ENCODE measurements at regions not wholly inside any gene's neighbourhood (a gene's known extent, or its start where the extent isn't known, plus 50 kb on each side); places are given as distances from the start of the nearest gene placed in this dataset.
"Not testable (repeated sequence)": the region's sequence is repeated elsewhere in the genome, so short reads cannot be mapped to it uniquely, and the experiment has no call there.

DNA sequence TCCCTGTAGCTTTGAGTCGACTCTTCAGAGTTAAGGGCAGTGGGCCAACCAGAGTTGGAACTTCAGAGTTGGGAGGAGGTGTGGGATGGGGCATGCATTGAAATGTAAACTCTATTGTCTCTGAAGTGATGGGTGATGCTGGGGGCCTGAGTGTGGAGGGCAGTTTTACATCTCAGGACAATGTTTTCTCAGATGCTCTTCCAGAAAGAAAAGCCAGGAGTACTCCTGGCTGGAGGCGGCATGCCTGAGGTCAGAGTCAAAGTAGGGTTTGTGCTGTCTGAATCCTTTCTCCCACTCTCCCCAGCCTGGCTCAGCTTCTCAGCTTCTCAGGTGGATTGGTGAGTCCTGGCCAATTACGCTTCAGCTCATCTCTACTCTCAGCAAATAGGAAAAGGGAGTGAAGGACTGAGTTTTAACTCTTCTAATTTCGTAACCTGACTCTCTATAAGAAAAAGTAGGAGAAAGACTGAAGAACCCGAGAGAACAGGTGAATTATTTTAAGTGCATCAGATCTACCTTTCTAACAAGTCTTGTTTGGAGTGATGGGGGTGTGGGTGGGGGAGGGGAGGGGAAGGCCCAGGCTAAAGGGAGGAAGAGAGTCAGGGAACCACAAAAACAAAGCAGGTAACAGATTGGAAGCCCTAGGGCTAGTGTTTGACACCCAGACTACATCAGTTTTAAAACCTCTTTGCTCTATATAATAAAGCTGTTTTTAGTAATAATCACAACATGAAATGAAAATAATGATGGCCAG lies 107.5 kb upstream of the PELI1 start:
- DNase-seq (ENCODE audit: low read depth): no peak

DNA sequence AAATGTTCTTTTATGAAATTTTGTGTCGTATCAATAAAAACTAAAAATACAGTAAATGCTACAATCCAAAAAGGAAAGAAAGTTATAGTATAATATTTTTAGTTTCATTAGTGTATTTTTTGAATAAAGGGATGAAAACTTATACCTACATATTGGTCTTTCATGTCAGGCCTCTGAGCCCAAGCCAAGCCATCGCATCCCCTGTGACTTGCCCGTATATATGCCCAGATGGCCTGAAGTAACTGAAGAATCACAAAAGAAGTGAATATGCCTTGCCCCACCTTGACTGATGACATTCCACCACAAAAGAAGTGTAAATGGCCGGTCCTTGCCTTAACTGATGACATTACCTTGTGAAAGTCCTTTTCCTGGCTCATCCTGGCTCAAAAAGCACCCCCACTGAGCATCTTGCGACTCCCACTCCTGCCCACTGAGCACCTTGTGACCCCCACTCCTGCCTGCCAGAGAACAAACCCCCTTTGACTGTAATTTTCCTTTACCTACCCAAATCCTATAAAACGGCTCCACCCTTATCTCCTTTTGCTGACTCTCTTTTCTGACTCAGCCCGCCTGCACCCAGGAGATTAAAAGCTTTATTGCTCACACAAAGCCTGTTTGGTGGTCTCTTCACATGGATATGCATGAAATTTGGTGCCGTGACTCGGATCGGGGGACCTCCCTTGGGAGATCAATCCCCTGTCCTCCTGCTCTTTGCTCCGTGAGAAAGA lies 108.2 kb upstream of the PELI1 start:
- not testable (repeated sequence) for DNase-seq (ENCODE audit: low read depth)

DNA sequence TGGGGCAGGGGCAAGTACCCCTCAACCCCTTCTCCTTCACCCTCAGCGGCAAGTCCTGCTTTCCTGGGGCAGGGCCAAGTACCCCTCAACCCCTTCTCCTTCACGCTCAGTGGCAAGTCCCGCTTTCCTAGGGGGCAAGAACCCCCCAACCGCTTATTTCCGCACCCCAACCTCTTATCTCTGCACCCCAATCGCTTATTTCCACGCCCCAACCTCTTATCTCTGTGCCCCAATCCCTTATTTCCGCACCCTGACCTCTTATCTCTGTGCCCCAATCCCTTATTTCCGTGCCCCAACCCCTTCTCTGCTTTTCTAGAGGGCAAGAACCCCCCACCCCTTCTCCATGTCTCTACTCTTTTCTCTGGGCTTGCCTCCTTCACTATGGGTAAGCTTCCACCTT lies 109.2 kb upstream of the PELI1 start:
- not testable (repeated sequence) for DNase-seq (ENCODE audit: low read depth)

DNA sequence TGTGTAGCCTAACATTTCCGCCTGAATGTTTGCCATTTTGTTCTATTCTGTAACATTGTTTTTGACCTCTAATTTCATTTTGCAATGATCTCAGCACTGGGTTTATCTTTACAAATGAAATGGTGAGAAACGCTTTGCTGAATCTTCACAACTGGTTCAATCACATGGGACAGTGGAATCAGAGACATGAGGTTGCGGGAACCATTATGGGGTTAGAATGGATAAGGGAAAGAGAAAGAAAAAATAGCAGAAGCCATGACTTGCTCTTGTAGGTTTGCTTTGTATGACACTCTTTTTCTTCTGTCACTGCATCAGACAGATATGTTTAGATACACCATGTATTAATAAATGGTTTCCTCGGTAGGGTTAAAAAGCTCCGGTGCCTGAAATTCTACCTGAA lies 114.3 kb upstream of the PELI1 start:
- DNase-seq (ENCODE audit: low read depth): no peak

DNA sequence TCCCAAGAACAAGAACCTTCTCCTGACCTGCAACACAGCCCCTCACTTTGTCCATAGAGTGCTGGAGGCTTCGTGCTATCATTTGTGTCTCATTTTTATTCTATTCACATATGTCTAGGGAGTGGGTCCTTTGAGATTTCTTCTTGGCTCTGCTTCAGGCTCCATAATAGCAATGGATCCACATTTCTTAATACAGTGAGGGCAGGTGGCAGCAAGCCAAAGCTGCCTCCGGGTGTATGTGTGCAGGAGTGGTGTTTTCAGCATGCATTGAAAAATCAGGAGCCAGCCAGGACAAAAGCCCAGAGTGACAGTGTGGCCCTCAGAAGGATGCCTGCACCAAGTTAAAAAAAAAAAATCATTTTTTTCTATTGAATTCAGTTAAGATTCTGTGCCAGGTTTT lies 115.1 kb upstream of the PELI1 start:
- no peak for DNase-seq (ENCODE audit: low read depth)

DNA sequence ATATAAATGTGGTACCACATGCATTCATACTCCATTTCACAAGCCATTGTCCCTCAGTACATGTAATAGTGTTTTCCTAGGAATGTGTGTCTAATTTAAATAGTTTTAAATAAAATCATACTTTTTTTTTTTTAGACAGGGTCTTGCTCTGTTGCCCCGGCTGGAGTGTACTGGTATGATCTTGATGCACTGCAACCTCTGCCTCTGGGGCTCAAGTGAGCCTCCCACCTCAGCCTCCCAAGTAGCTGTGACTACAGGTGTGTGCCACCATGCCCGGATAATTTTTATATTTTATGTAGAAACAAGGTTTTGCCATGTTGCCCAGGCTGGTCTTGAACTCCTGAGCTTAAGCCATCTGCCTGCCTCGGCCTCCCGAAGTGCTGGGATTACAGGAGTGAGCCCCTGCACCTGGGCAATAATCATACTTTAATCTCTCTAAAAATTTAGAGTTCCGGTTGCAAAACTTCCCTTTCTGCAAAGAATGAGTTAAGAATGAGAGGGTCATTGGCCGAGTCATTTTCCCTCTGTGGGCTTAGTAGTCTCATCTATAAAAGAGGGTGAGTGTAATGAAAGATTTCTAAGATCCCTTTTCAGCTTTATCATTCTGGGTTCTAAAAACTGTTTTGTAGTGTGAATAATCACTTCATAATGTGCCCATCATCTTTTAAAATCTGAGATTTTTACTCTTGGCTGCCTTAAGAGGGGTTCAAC lies 116.0 kb upstream of the PELI1 start:
- no peak for DNase-seq (ENCODE audit: low read depth)

DNA sequence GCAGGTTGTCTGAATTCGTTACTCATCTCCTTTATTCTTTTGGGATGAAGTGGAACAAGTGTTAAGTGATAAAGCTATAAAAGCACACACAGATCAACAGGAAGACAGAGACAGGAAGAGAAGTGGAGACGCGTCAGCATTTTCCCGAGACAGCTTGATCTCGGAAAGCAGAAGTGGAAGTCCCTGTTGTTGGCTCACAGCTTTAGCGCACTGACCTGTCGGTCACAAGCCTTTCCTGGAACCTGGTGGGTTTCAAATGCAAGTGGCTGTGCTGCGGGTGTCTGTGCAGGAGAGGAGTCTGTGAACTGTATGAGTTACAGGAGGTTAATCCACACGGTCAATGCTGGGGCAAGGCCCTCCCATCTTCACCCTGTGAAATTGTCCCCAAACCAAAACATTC lies 116.6 kb upstream of the PELI1 start:
- no peak for DNase-seq (ENCODE audit: low read depth)

DNA sequence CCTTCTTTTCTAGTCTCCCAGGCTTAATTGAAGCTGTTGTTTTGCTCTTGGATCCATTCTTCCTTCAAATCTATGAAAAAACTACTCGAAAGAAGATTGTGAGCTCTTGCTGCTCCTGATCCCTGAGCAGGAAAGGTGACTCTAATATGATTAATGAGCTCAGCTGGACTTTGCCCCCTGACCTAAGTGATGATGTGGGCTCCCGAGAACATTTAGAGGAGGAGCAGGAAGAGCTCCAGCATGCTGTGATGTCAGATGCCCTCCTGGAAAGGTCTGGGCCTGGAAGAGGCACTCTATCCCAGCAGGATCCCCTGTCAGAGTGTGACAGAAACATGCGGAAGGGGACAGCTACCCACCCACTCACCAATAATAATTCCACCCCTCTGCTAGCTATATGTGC lies 117.9 kb upstream of the PELI1 start:
- DNase-seq (ENCODE audit: low read depth): no peak

DNA sequence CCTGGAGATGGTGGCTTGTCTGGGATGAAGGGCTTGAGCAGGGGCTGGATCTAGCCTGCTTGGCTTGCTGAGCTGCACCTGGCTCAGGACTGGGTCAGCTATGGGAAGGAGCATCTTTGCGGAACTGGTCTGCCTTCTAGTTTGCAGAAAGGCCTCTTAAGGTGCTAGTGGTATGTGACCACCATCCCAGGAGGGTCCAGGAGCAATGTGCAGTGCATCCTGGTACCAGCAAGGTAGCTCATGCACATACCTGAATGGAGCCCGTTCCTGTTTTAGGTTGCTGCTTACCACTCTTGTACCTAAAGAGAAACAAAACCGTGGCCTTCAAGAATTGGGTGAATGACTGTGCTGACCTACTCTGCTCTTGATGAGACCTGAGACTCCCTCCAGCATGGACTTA lies 118.6 kb upstream of the PELI1 start:
- no peak for DNase-seq (ENCODE audit: low read depth)

DNA sequence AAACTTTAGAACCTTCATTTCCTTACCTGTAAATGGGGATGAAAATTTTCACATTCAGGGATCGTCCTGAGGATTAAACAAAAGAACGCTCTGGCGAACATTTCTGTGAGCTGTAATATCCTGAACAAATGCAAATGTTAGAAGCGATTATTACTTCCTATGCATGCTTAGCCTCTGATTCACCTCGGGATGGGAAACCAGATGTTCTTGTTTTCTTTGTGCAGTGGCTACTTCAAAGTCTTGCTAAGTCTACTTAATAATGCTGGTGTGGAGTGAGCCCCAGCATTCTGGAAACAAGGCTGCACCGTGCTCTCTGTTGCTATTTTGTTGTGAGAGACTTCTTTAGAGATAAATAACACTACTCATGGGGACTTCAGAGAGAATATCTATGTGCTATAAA lies 119.1 kb upstream of the PELI1 start:
- DNase-seq (ENCODE audit: low read depth): no peak

DNA sequence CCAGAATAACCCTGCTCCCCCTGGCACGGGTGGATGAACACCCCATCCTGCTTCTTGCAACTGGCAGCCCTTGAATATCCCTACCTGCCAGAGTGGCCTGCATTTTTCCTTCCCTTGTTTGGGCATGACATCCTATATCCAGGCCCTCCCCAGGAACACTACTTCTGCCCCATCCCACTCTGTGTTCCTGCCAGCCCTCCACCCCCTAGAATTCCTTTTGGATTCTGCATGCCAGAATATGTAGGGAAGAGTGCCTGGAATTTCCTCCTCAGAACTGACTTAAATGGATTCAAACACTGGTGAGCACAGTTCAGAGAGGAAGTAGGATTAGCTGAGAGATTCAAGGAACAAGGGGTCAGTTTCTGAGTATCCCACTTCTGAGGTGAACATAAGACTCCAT lies 123.5 kb upstream of the PELI1 start:
- DNase-seq (ENCODE audit: low read depth): no peak

DNA sequence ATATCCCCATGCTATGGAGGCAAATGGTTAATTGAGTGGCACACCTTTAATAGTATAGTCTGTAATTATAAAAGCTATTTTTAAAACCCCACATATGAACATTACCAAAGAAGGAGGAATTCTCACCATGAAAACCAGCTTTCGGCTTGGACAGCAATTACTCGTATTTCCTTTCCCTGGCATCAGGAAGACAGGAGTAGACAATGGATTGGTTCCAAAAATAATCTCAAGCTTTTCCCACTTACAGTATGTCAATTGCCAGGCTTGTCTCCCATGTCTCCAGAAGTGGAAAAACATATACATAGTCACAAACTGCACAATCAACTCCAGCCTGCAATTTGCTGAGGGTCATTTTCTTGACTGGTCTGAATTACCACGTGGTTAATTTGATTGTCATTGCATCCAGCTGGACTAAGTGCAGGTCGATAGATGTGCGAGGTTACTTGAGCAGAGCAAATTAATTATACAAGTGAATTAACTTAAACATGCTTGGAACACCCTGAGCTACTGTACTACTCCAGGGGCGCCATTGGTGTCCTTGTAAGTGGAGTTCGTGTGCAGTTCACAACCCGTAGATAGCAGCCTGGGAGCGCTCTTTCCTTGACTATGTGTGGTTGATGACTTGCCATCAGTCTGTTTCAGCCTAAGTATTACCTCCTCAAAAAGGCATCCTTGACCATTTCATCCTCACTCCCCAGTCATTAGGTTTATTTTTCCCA lies 124.3 kb upstream of the PELI1 start:
- no peak for DNase-seq (ENCODE audit: low read depth)

DNA sequence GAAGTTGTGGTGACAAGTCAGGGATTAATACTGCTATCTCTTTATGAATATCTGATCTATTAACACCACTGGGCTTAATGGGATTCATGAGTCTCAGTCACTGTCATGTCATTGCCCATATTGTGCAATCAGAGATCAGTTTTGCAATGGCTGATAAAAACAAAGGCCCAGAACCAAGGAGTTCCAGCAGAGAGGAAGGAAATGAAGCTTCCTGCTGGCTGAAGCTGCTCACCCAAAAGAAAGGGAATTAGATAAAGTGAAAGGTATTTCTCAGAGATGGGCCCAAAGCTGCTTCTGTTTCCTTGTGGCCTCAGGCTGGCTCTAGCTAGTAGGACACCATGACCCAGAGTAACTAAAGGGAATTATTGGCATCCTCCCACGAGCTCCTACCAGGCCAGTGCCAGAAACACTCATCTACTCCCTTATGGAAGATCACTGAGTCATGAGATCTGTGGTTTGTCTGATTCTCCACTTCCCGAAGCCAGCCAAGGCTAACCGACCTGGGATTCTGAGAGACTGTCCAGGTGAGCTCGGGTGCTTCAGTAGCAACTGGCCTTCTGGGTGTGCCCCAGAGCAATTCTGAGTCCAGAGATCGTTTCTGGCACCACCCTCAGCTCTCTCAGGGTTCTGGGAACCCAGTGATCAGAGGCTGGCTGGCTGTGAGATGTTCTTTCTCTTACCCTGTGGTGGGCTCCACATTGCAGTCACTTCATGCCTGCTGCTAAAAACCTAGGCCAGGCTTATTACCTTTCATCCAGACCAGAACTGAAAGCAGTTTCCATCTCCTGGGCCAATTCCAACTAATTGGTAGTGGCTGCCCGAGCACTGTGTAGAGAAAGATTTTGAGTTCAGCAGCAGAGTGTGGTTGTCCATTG lies 129.5 kb upstream of the PELI1 start:
- no peak for DNase-seq (ENCODE audit: low read depth)

DNA sequence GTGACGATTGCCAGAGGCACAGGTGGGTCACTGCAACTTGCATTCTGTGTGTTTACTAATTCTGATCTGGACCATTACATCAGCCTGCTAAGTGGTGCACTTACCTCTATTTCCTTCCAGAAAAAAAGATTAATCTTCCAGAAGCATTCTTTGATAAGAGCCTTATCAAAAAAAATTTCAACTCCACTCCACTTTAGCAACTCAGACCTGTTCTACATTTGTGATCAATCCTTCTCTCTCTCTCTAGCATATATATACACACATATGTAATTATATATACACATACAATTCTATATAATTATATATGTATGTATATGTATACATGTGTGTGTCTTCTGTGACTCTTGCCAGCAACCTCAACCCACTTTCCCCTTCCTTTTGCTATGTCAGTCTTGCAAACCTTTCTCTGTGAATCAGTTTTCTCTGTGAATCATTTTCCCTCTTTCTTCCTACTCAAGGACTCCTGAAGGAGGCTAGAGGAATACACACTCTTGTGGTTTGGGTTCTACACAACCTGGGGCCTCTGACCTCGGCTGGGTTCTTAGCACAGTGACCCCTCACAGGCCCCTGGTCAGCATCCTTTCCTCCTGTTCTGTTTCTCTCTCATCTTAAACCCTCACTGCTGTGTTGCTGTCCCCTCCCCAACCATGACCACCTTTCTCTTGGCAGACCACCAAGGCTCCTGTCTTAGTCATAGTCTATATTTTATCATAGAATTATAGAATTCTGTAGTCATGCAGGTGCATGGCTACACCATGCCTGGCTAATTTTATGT lies 130.4 kb upstream of the PELI1 start:
- DNase-seq (ENCODE audit: low read depth): no peak

DNA sequence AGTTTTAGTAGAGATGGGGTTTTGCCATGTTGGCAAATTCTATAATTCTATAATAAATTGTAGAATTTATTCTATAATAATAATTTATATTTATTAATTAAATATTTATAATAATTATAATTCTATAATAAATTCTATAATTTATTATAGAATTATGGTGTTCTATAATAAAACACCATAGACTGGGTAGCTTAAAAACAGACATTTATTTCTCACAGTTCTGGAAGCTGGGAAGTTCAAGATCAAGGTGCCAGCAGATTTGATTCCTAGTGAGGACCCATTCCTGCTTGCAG lies 130.9 kb upstream of the PELI1 start:
- no peak for DNase-seq (ENCODE audit: low read depth)

DNA sequence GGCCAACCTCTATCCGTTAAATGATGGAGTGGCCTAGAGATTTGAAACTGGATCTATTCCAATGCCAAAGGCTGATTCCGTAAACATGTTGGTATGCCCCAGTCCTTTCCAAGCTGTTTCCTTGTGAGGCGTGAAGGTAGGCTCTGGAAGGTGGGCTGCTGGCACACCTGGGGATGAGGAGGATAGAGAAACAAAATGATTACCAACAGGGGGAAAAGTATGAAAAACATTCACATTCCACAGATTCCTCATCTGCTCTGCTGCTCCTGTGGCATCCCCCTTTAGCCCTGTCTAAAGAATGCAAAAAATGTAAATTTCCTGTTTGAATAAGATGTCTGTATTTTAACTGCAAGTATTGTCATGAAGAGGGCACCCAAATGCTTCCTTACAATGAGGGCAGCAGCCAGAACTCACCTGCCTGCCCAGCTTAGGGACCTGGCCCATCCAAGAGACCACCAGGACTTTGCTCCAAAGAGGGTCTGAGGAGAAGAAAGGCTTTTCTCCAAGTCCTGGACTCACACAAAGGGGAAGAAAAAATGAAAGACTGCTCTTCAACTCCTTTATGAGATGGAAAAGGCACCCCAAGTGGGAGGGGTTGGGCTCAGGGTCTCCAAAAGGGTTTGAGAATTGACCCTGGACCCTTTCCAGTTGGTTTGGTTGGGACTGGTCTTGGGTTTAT lies 132.3 kb upstream of the PELI1 start:
- DNase-seq (ENCODE audit: low read depth): no peak

DNA sequence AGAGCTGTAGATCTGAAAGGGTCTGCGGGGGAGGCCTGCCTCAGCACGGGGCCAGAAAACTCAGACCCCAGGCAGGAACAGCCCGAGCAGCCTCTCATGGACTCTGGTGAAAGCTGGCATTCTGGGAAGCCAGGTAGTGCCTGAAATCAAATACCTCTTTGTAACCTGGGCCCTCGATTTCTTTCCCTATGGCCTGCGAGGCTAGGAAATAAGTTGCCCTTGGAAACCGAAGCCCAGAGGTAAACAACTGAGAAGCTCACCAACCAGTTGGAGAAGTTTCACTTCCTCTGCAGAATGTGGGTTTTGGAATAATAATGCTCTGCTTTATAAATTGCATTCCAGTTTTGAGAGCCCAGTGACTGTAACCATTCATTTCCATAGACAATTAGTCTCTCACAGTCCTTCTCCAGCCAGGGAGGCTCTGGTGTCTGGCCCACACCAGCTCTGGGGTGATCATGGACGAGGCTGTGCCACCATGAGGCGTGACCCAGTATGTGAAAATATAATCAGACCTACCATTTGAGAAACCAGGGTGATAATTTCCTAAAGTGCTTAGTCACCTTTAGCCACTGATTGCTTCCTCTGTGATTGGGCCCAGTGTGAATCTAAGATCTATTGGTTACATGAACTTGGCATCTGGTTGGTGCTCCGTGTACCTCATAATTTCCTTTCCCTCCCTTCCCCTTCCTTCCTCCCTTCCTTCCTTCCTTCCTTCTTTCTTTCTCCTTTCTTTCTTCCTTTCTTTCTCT lies 133.1 kb upstream of the PELI1 start:
- no peak for DNase-seq (ENCODE audit: low read depth)

DNA sequence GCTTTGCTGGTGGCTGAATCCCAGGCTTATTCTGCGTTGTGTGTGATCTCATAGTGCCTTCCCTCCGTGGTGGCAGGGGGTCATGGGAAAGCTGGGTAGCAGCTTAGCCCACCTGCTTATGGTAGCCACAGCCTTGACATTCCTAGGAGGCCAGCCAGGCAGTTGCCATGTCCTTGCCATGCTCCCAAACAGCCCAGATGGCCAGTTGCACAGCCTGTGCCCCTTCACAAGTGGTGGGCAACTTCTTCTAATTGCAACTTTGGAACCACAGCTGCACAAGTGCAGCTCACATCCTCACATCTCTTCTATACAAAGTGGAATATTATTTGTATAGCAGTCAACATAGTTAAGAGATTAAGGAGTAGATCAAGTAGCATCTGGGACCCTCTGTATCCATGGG lies 136.6 kb upstream of the PELI1 start:
- not testable (repeated sequence) for DNase-seq (ENCODE audit: low read depth)

DNA sequence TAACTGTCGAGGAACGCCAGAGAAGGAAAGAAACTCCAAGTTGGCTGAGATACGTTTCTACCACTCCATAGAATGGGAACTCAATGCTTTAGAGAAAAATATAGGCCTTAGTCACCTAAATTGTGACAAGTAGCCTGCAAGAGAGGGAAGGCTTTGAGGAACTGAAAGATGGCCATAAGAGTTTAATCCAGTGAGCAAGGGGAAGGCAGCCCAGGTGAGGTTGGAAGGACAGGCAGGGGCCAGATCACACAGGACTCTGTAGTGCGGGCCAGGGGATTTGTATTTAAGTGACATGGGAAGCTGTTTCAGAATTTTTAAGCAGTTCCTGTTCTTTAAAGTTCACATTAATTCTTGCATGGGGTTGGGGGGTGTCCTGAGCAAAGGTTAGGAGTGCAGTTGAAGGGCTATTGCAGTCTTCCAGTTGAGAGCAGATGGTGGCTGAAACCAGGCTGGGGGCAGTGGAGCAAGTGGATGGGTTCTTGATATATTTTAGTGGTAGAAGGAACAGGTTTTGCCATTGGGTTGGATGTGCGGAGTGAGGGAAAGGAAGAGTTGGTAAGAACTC lies 138.9 kb upstream of the PELI1 start:
- DNase-seq (ENCODE audit: low read depth): no peak
